HG03139 (cell line): ENCODE measurements at regions not wholly inside any gene's neighbourhood (a gene's known extent, or its start where the extent isn't known, plus 50 kb on each side); places are given as distances from the start of the nearest gene placed in this dataset.

Source experiments
- ATAC-seq: cut with Tn5 transposase; IDR thresholded peaks from one replicate; pipeline ENCODE4 v1.9.1; 2021; ENCODE audit not compliant: unreplicated experiment

DNA sequence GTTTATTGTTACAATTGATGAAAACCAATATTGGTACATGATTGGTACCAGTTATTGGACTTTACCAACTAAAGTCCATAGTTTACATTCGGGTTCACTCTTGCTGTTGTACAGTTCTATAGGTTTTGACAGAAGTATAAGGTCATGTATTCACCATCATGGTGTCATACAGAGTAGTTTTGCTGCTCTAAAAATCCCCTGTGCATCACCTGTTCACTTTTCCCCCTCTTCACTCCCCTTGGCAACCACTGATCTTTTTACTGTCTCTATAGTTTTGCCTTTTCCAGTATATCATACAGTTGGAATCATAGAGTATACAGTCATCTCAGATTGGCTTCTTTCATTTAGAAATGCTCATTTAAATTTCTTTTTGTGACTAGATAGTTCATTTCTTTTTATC, 51.2 kb upstream of the MED4 start:
- ATAC-seq = no peak
